Brain microvascular endothelial cell (primary cell): ENCODE measurements at regions not wholly inside any gene's neighbourhood (a gene's known extent, or its start where the extent isn't known, plus 50 kb on each side); places are given as distances from the start of the nearest gene placed in this dataset.

Source experiments
- DNase-seq: peaks from one replicate; pipeline ENCODE4 v3.0.0-alpha.2; 2020
- H3K27ac ChIP-seq: fragments of 250-450 bp; sonication (Bioruptor Pico); 2 replicates; pipeline ENCODE4 v1.5.1; 2020; ENCODE audit warnings: mild to moderate bottlenecking, moderate library complexity
- H3K27me3 ChIP-seq: fragments of 250-450 bp; sonication (Bioruptor Pico); replicated peaks from 2 replicates; pipeline ENCODE4 v1.5.1; 2020; ENCODE audit warnings: mild to moderate bottlenecking
- H3K36me3 ChIP-seq: fragments of 250-450 bp; sonication (Bioruptor Pico); replicated peaks from 2 replicates; pipeline ENCODE4 v1.5.1; 2020; ENCODE audit warnings: mild to moderate bottlenecking
- H3K4me3 ChIP-seq: 2 replicates; pipeline ENCODE4 v1.5.1; 2011; ENCODE audit warnings: low read depth, mild to moderate bottlenecking, control low read depth, low read length, moderate library complexity
- CTCF ChIP-seq: IDR thresholded peaks from 2 replicates; pipeline ENCODE4 v1.5.1; 2011; ENCODE audit warnings: low read depth, mild to moderate bottlenecking, moderate library complexity, low read length, control low read depth, inconsistent platforms; ENCODE audit errors: missing control alignments
- in situ Hi-C: cut with HindIII; loops from 2 replicates; pipeline ENCODE4 v1.10.0; 2017; ENCODE audit warnings: low sequenced_read_pairs, low pct_ligation_motif_present

- no peak for DNase-seq
- TF ChIP-seq CTCF, result no peak
- Histone ChIP-seq H3K4me3 (no peak overlapping the region), H3K36me3 (no peaks in the 10 kb centered on the region), H3K27me3 (no peaks in the 10 kb centered on the region), H3K27ac (no peak overlapping the region)
- in situ Hi-C loops, result no loop called here
Observed at GRCh38 chr2:15761056-15761455, 169.4 kb downstream of the DDX1 start.

GRCh38 chr2:15761910-15762309, 170.2 kb downstream of the DDX1 start:
- in situ Hi-C loops, result no loop called here
- no peak for TF ChIP-seq CTCF
- DNase-seq, result no peak
- Histone ChIP-seq H3K36me3 (no peaks in the 10 kb centered on the region), H3K27ac (no peak overlapping the region), H3K4me3 (no peak overlapping the region), H3K27me3 (no peaks in the 10 kb centered on the region)

- H3K36me3 ChIP-seq, result no peaks in the 10 kb centered on the region
- in situ Hi-C loops, result no loop called here
- no peak for TF ChIP-seq CTCF
- no peaks in the 10 kb centered on the region for H3K27me3 ChIP-seq
- DNase-seq, result no peak
- no peak overlapping the region for H3K4me3 ChIP-seq
- H3K27ac ChIP-seq, result no peak overlapping the region
Observed at GRCh38 chr2:15762449-15762848, 170.8 kb downstream of the DDX1 start.

- Histone ChIP-seq H3K27ac (no peak overlapping the region), H3K36me3 (no peaks in the 10 kb centered on the region), H3K4me3 (no peak overlapping the region), H3K27me3 (no peaks in the 10 kb centered on the region)
- TF ChIP-seq CTCF, result no peak
- no peak for DNase-seq
- in situ Hi-C loops, result no loop called here
Observed at GRCh38 chr2:15763106-15763821, 171.6 kb downstream of the DDX1 start.

- H3K27ac ChIP-seq, result no peak overlapping the region
- no peak for TF ChIP-seq CTCF
- H3K27me3 ChIP-seq, result no peaks in the 10 kb centered on the region
- no peak overlapping the region for H3K4me3 ChIP-seq
- in situ Hi-C loops, result no loop called here
- H3K36me3 ChIP-seq, result no peaks in the 10 kb centered on the region
- DNase-seq, result no peak
Observed at GRCh38 chr2:15763822-15764682, 172.4 kb downstream of the DDX1 start.
